T1000 (cell line): ENCODE measurements at regions not wholly inside any gene's neighbourhood (a gene's known extent, or its start where the extent isn't known, plus 50 kb on each side); places are given as distances from the start of the nearest gene placed in this dataset.

Experiments
- DNase-seq: peaks from one replicate; lab custom pipeline; 2025; ENCODE audit warnings: mixed read lengths; lab: John Stamatoyannopoulos, UW

DNA sequence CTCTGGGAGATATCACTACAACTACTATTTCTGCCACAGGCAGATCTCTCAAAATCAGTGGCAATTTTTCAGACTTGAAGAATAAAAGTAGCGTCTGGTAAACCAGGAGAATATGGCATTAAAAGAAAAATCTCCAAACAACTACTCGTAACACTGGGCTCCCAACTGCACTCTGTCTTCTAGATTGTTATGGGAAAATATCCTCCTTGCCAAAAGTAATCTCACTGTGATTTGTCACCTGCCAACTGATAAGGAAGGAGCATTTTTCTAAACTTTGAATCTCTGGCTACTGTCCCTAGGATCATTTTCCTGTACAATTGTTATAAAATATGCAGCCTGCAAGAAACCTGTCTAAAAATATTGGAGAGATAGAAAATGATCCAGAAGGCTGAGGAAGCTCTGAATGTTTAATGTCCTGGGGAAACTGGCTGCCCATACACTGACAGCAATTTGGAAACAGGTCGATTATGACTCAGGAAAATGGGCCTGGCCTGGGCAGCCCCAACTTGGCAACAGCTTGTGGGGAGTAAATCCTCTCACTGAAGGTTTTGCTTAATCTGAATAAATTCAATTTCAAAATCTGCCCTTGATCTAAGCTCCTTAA is 90.5 kb upstream of the DBX1 start:
- DNase-seq: no peak

DNA sequence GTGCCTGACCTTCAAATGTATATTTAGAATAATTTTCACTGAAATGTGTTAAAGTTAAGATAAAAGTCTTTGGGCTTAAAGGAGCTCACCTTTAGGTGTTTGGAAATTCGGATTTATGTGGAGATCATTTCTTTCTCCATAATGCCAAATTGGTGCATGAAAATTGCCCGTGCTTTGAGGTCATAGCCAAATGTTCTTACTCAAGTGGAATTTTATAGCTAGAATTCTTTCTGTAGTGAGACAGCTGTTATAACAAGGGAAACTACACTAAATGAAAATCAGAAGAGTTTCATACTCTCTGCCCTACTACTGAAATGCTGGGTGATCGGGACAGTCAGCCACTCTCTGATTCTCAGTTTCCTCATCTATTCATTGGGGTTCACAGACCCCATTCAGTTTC is 89.5 kb upstream of the DBX1 start:
- DNase-seq: no peak

DNA sequence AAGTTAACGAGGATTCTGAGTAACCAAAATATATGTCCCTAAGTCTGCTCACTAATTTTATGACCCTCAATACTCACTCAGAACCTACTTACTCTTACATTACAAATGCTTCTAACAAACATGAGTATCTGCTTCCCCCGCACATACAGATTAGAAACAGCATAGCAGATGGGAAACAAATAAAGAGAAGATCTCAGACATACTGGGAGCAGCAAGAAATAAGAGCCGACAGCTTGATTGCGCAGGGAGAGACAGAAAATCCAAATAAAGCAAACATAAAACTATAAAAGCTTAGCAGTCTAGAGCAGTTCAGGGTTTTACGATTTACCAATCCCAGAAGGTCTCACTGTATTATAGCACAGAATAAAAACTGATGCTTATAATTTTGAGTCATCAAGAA is 89.1 kb upstream of the DBX1 start:
- DNase-seq: no peak

DNA sequence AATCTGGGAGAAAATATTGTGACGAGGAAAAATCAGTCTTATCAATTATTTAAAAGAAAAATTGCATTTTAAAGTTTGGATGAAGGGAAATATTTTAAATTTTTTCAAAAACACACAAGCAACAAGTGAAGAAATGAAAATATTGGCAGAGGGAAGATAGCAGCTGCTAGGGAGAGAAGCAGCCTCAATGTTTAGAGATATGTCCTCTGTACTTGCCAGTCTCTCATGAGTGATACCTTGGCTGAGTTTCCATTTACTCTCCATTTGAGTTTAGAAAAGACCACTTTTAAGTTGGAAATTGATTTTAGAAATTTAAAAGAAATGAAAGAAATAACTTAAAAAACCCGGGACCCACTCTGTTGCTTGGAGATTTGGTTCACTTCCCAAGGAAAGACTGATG is 88.6 kb upstream of the DBX1 start:
- DNase-seq: no peak

DNA sequence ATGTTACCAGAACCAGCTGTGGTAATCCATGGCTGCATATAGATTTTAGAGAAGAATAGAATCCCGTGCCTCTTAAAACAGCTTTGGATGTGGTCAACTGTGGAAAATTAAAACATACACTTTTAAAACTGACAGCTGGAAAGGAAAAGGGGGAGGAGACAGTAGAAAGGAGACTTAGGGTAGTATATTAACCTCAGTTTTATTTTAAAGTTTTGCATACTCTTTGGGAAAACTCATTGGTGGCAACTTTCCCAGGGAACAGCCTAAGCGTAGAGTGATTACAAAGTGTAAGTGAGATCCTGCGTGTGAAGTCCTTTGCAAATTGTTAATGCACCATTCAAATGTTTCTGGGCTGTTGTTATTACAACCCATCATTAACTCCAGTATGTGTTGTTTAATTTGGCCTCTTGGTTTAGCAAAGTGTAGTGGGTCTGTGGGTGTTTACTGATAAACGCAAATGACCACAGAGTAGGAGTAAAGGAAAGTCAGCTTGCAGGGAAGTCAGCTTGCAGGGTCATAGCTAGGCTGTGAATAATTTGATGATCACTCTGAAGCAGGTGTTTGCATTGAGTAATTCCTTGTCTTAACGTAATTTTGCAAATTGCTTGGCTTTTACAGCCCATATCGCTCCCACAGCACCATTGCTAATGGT is 88.0 kb upstream of the DBX1 start:
- DNase-seq: no peak

DNA sequence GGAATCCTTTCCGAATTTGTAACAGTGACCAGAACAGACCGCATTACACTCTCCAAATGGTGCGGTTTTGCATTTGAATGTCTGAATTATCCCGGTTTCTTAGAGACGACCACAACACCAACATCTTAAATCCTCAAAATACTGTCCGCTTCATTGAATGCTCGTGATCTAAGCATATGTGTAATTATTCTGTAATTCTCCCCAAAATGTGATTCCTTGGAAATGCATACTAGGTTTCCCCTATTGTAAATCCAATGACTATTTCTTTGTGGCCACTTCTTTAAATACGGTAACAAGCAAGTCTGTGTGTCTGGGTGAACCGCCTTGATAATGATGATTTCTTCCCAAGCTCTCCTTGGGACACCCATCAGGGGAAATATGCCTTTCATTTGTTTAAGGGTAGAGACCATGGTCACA is 87.3 kb upstream of the DBX1 start:
- no peak for DNase-seq

DNA sequence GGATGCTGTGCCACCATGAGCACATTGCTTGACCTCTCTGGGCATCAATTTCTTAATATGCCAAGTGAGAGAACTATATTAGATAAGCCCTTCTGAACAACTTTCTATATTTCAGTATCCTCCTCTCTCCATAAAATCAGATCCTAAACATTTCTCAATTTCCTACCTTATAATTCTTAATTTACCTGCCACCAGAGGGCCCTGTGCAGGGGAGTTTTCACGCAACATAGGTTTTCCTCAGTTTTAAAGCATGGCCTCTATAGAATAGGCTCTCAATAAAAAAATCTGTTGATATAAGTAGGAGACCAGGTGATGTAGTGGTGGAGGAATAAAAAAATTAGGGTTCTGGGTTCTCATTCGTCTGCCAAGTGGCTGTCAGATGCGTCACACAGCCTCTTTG is 83.7 kb upstream of the DBX1 start:
- DNase-seq: no peak

DNA sequence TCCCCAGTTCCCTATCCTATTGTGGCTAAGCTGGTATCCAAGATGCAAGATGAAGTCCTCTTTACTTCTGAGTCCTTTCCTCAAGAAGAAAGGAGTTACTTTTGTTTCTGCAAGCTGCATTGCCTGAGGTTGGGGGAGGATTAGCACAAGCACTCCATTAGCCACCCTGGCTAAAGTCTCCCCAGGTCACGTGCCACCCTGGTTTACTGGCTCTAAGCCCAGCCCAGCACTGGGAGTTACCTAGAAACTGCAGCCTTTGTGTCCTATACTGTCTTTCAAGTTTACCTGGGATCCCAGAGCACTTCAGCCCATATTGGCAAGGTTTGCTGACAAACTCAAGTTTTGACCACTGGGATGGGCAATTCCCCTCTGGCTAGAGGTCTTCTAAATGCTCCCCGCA is 78.4 kb upstream of the DBX1 start:
- no peak for DNase-seq

DNA sequence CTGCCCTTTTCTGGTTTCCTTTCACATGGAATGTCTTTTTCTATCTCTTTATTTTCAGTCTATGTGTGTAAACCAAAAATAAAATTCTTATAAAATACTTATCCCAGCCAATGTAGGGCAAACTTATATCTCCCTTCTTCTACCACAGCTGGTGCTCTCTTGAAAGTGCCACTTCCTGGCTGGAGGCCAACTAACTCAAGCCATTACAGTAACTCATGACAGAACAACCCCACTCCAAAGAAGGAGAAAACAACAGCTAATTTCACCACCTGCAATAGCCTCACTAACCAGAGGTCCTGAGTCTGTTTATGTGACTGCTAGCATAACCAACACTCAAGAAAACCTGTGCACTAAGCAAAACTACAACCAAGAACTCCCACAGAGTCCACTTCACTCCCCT is 74.9 kb upstream of the DBX1 start:
- DNase-seq: no peak

DNA sequence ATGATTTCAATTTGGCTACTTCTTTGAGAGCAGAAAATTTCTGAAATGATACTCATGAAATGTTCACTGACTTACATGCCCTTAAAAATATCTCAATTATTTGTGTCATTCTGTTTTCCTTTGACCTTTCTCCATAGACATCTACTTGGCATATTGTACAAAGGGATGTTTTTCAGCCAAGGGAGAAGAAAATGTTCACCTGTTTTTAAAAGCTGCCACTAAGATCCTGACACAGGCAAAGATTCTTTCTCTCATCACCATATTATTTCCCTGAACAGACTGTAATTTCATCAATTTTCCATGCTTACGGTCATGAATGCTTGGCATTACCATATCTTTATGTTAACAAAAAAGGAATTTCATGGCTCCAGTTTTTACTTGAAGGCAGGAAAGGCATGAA is 67.4 kb upstream of the DBX1 start:
- no peak for DNase-seq

DNA sequence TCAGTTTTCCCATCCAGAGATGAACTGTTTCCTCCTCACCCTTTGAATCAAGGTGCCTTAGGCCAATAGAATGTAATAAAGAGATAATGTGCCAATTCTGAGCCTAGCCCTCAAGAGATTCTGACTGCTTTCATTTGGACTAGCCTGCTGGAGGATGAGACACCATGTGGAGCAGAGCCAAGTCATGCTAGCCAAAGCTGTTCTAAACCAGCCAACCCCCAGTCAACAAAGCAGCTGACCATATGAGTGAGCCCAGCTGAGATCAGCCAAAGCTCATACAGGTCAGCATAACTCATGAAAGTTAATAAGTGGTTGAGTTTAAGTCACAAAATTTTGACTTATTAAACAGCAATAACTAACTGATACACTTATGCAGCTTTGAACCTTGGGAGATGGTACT is 66.7 kb upstream of the DBX1 start:
- DNase-seq: peak; percentile 1

DNA sequence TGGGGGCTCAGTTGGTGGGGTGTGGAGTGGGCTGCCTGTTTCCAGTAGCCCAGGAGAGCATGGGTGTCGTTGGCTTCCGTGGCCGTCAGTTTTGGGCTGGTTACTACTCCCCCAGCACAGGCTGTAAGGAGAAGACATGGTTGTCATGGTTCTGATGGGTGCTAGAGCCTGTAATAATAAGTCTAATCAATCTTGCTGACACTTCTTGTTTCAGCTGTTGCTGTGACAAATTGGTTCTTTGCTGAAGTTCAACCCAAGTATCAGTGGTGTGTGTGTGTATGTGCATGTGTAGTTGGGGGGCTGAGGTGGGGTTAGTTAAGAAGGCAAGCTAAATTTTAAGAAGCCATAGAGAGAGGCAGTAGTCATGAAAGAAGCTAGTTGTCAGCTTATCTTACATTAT is 61.3 kb upstream of the DBX1 start:
- DNase-seq: no peak

DNA sequence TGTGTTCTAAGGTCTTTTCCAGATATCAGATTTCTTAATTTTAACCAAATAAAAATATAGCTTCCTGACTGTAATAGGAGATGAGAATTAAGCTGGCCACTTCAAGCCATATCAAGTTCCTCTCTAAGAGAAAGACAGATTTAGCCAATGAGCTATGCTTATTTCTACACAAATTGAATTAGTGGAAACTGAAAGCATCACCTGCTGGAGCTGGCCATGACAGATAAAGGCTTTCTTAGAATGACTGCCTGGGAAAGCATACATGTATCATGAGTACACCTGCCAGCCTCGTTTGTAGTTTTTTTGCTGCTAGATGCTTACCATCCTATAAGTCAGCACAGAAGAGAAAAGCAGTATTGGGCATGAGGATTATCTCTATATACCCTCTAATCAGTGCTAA is 53.5 kb upstream of the DBX1 start:
- no peak for DNase-seq

DNA sequence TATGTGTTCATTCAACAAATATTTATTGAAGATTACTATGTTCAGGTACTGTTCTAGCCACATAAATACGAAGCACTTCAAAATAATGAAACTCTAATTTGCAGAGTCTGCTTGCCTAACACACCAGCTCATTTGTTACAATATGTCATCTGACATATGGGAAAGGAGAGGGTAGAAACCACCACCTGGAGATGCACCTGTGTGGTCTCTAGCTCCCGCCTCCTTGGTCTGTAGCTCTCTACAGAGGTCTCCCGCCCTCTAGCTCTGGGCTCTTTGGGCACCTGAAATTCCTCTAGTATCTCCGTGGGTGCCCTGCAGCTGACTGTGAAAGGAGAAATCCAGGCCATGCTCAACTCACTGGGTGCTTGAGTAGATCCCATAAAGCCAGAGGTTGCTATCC is 51.4 kb upstream of the DBX1 start:
- no peak for DNase-seq
